HCT116 (cell line): ENCODE measurements at regions not wholly inside any gene's neighbourhood (a gene's known extent, or its start where the extent isn't known, plus 50 kb on each side); places are given as distances from the start of the nearest gene placed in this dataset.

Experiments
- ATAC-seq: fragments of 200-7000 bp; cut with Tn5 transposase; 2 replicates; pipeline ENCODE4 v1.9.1; 2020; ENCODE audit warnings: mild to moderate bottlenecking, moderate library complexity
- BruUV-seq: library from RNA; stranded (reverse); fragments of 400-500 nt; replicated peaks from 2 replicates; lab custom pipeline; 2021; lab: Mats Ljungman, UMichigan
- CTCF ChIA-PET: fragments of 300-600 bp; sonication (Branson Sonifier 250); formaldehyde crosslinking; loops from one replicate; lab custom pipeline; 2021; ENCODE audit warnings: antibody characterized with exemption; lab: Charles Lee
- POLR2A ChIA-PET: fragments of 300-600, 350-600 bp; sonication (Branson Sonifier 250); formaldehyde crosslinking; loops from one replicate; lab custom pipeline; 2021; ENCODE audit warnings: antibody characterized with exemption; lab: Charles Lee
- RAD21 ChIA-PET, 2 experiments: fragments of 300-600 bp; sonication (Branson Sonifier 250); formaldehyde crosslinking; loops; one replicate each; lab custom pipeline; 2023; ENCODE audit warnings: low total read pairs in 2 of 2; ENCODE audit not compliant: uncharacterized antibody in 2 of 2, unreplicated experiment in 2 of 2, low non-redundant PET in 1 of 2; lab: Charles Lee
- DNase-seq: peaks from one replicate; pipeline ENCODE4 v3.0.0-alpha.2; 2010; ENCODE audit warnings: low read depth, low spot score
- H2AFZ ChIP-seq: fragments of 200-600 bp; shearing (Covaris generic), sonication (generic); 2 replicates; pipeline ENCODE4 v1.6.1; 2017; ENCODE audit warnings: low read depth, mixed run types, mixed read lengths, antibody characterized with exemption, low read length; ENCODE audit not compliant: poor library complexity, severe bottlenecking
- H3K27ac ChIP-seq: 2 replicates; pipeline ENCODE4 v1.5.1; 2012; ENCODE audit warnings: low read depth, low read length
- H3K27me3 ChIP-seq: fragments of 200-600 bp; sonication (generic); 2 replicates; pipeline ENCODE4 v1.6.1; 2016; ENCODE audit warnings: mixed run types, low read length, mixed read lengths; ENCODE audit not compliant: insufficient read depth
- H3K36me3 ChIP-seq, 2 experiments: fragments of 200-500 bp in 1 of 2; fragments of 200-600 bp in 1 of 2; sonication (Bioruptor generic) in 1 of 2; sonication (generic) in 1 of 2; 2 replicates each; pipeline versions ENCODE4 v1.5.1 to v1.6.1; 2014 to 2016; ENCODE audit warnings: low read length in 2 of 2, inconsistent platforms in 1 of 2, mixed read lengths in 1 of 2, mixed run types in 1 of 2; ENCODE audit not compliant: insufficient read depth in 2 of 2, control insufficient read depth in 1 of 2
- H3K4me1 ChIP-seq, 2 experiments: fragments of 200-600 bp in 1 of 2; sonication (generic) in 1 of 2; 2 replicates each; pipeline versions ENCODE4 v1.5.1 to v1.6.1; 2012 to 2017; ENCODE audit warnings: low read length in 2 of 2, inconsistent platforms in 1 of 2, mild to moderate bottlenecking in 1 of 2, mixed read lengths in 1 of 2, mixed run types in 1 of 2, moderate library complexity in 1 of 2; ENCODE audit not compliant: insufficient read depth in 2 of 2, control insufficient read depth in 1 of 2
- H3K4me2 ChIP-seq: fragments of 200-600 bp; sonication (generic); 2 replicates; pipeline ENCODE4 v1.6.1; 2017; ENCODE audit warnings: mixed run types, low read length, mixed read lengths
- H3K4me3 ChIP-seq, 2 experiments: fragments of 200-600 bp in 1 of 2; sonication (generic) in 1 of 2; replicated peaks in 1 of 2; 2 replicates each; pipeline ENCODE4 v1.5.1; 2011 to 2016; ENCODE audit warnings: low read length in 2 of 2, control low read depth in 1 of 2, low read depth in 1 of 2, mild to moderate bottlenecking in 1 of 2, mixed read lengths in 1 of 2, mixed run types in 1 of 2
- H3K79me2 ChIP-seq: fragments of 200-600 bp; sonication (generic); 2 replicates; pipeline ENCODE4 v1.6.1; 2017; ENCODE audit warnings: mild to moderate bottlenecking, mixed run types, low read length, moderate library complexity, mixed read lengths; ENCODE audit not compliant: insufficient read depth
- H3K9ac ChIP-seq: fragments of 200-600 bp; sonication (generic); 2 replicates; pipeline ENCODE4 v1.6.1; 2016; ENCODE audit warnings: low read length, mixed read lengths
- H3K9me2 ChIP-seq: fragments of 200-600 bp; sonication (generic), shearing (Covaris generic); 2 replicates; pipeline ENCODE4 v1.6.1; 2017; ENCODE audit warnings: mixed run types, mild to moderate bottlenecking, moderate library complexity; ENCODE audit not compliant: insufficient read depth
- H3K9me3 ChIP-seq, 2 experiments: fragments of 200-500 bp in 1 of 2; fragments of 200-600 bp in 1 of 2; sonication (Bioruptor generic) in 1 of 2; sonication (generic) in 1 of 2; 2 replicates each; pipeline ENCODE4 v1.6.1; 2014 to 2017; ENCODE audit warnings: low read length in 2 of 2, mixed read lengths in 2 of 2, inconsistent platforms in 1 of 2, low read depth in 1 of 2, mild to moderate bottlenecking in 1 of 2, mixed run types in 1 of 2, moderate library complexity in 1 of 2; ENCODE audit not compliant: control insufficient read depth in 1 of 2, insufficient read depth in 1 of 2
- H4K20me1 ChIP-seq: fragments of 200-600 bp; sonication (generic), shearing (Covaris generic); 2 replicates; pipeline ENCODE4 v1.6.1; 2017; ENCODE audit warnings: mixed run types, mild to moderate bottlenecking, moderate library complexity; ENCODE audit not compliant: insufficient read depth
- EGR1 ChIP-seq: IDR thresholded peaks from 2 replicates; pipeline ENCODE4 v1.6.1; 2012; ENCODE audit warnings: low read depth
- EZH2 ChIP-seq: fragments of 200-600 bp; sonication (generic); IDR thresholded peaks from 2 replicates; pipeline ENCODE4 v1.6.1; 2017; ENCODE audit warnings: antibody characterized with exemption, mixed run types
- EZH2phosphoT487 ChIP-seq: fragments of 200-600 bp; IDR thresholded peaks from 2 replicates; pipeline ENCODE4 v1.6.1; 2018; ENCODE audit warnings: antibody characterized with exemption, borderline replicate concordance
- FOSL1 ChIP-seq: IDR thresholded peaks from 2 replicates; pipeline ENCODE4 v1.6.1; 2012; ENCODE audit warnings: low read depth
- POLR2A ChIP-seq: IDR thresholded peaks from 2 replicates; pipeline ENCODE4 v1.7.0; 2011; ENCODE audit warnings: borderline replicate concordance; ENCODE audit not compliant: insufficient read depth, insufficient read length; ENCODE audit errors: extremely low read depth
- POLR2AphosphoS5 ChIP-seq: IDR thresholded peaks from 2 replicates; pipeline ENCODE4 v1.6.1; 2011; ENCODE audit warnings: mild to moderate bottlenecking, low read depth, low read length, moderate library complexity
- SIN3A ChIP-seq: IDR thresholded peaks from 2 replicates; pipeline ENCODE4 v1.6.1; 2012; ENCODE audit warnings: low read depth
- SP1 ChIP-seq: IDR thresholded peaks from 2 replicates; pipeline ENCODE4 v1.6.1; 2012; ENCODE audit warnings: low read depth
- SRF ChIP-seq: IDR thresholded peaks from 2 replicates; pipeline ENCODE4 v1.6.1; 2012; ENCODE audit warnings: low read depth
- TCF7L2 ChIP-seq: IDR thresholded peaks from 2 replicates; pipeline ENCODE4 v1.7.0; 2011; ENCODE audit warnings: borderline replicate concordance, inconsistent platforms; ENCODE audit not compliant: insufficient read depth, insufficient read length; ENCODE audit errors: extremely low read depth
- intact Hi-C: fragments of 100-400 bp; cut with micrococcal nuclease; formaldehyde crosslinking; loops from 2 replicates; pipeline ENCODE4 v1.10.0; 2022
- TF ChIP-seq, protein P1 (sequence below): IDR thresholded peaks from 2 replicates; pipeline ENCODE4 v1.6.1; 2012
- TF ChIP-seq, protein P2 (sequence below), 3 experiments: fragments of 200-600 bp in 1 of 3; sonication (generic) in 1 of 3; IDR thresholded peaks in 2 of 3; conservative IDR thresholded peaks in 1 of 3; 2 replicates each; pipeline ENCODE4 v1.5.1; 2012 to 2017; ENCODE audit warnings: low read depth in 2 of 3, low read length in 2 of 3, antibody characterized with exemption in 1 of 3, borderline replicate concordance in 1 of 3, control low read depth in 1 of 3, mild to moderate bottlenecking in 1 of 3, mixed read lengths in 1 of 3, mixed run types in 1 of 3, moderate library complexity in 1 of 3; ENCODE audit not compliant: insufficient read depth in 1 of 3
- TF ChIP-seq, protein P3 (sequence below): IDR thresholded peaks from 2 replicates; pipeline ENCODE4 v1.6.1; 2011; ENCODE audit warnings: mild to moderate bottlenecking, low read length, moderate library complexity; ENCODE audit not compliant: insufficient replicate concordance; ENCODE audit errors: extremely low read depth

DNA sequence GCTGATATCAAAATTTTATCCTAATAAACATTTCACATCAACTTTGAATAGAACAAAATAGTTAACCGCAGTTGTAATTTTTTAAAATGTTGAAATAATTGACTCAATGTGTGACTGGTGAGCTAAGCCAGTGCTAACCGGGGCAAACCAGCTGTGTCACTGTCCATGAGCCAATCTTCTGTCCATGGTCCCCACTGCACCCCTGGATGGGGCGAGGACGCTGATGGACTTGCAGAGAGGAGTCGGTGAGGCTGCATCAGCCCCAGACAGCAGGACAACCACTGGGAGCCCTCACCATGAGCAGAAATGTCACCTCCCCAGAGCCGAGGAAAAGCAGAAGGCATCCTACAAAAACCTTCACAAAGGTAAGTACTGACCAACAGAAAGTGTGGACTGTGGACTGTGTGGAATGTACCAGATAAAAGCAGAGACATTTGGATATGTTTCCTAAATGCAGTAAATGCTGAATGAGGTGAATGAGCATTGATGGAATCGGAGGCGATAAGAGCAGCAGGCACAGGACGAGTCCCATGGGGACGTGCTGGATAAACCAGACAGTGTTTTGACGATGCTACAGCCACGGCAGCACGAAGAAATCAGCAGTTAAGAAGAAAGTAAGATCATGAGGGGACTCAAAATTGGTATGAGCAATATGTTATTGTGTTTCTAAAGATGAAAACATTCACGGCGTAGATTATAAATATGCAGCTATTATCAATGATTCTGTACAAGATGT lies 115.0 kb upstream of the BACE2 start:
- CTCF ChIA-PET: no interaction called here
- BruUV-seq: no TSS peak
- H3K9me2 ChIP-seq: no peaks in the 10 kb centered on the region
- TF ChIP-seq, protein P1, sequence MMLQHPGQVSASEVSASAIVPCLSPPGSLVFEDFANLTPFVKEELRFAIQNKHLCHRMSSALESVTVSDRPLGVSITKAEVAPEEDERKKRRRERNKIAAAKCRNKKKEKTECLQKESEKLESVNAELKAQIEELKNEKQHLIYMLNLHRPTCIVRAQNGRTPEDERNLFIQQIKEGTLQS: no peak
- no peak for TF ChIP-seq EZH2phosphoT487
- TF ChIP-seq SIN3A: no peak
- TF ChIP-seq, protein P2, sequence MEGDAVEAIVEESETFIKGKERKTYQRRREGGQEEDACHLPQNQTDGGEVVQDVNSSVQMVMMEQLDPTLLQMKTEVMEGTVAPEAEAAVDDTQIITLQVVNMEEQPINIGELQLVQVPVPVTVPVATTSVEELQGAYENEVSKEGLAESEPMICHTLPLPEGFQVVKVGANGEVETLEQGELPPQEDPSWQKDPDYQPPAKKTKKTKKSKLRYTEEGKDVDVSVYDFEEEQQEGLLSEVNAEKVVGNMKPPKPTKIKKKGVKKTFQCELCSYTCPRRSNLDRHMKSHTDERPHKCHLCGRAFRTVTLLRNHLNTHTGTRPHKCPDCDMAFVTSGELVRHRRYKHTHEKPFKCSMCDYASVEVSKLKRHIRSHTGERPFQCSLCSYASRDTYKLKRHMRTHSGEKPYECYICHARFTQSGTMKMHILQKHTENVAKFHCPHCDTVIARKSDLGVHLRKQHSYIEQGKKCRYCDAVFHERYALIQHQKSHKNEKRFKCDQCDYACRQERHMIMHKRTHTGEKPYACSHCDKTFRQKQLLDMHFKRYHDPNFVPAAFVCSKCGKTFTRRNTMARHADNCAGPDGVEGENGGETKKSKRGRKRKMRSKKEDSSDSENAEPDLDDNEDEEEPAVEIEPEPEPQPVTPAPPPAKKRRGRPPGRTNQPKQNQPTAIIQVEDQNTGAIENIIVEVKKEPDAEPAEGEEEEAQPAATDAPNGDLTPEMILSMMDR (IDR thresholded peaks at IDR 0.05 in 2 of 3, conservative IDR thresholded peaks at IDR 0.05 in 1 of 3; ENCODE audit: borderline replicate concordance in 1 of 3, insufficient read depth in 1 of 3, low read depth in 2 of 3, low read length in 2 of 3): no peak
- TF ChIP-seq POLR2A: no peak
- no peak for TF ChIP-seq TCF7L2
- TF ChIP-seq, protein P3, sequence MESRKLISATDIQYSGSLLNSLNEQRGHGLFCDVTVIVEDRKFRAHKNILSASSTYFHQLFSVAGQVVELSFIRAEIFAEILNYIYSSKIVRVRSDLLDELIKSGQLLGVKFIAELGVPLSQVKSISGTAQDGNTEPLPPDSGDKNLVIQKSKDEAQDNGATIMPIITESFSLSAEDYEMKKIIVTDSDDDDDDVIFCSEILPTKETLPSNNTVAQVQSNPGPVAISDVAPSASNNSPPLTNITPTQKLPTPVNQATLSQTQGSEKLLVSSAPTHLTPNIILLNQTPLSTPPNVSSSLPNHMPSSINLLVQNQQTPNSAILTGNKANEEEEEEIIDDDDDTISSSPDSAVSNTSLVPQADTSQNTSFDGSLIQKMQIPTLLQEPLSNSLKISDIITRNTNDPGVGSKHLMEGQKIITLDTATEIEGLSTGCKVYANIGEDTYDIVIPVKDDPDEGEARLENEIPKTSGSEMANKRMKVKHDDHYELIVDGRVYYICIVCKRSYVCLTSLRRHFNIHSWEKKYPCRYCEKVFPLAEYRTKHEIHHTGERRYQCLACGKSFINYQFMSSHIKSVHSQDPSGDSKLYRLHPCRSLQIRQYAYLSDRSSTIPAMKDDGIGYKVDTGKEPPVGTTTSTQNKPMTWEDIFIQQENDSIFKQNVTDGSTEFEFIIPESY: no peak
- no peak for TF ChIP-seq FOSL1
- TF ChIP-seq EZH2: no peak
- no peak for TF ChIP-seq EGR1
- TF ChIP-seq POLR2AphosphoS5: no peak
- TF ChIP-seq SRF: no peak
- TF ChIP-seq SP1: no peak
- TF ChIP-seq, all 23 proteins: peak for 0
- Histone ChIP-seq H3K79me2 (no peaks in the 10 kb centered on the region), H3K9me3 (no peaks in the 10 kb centered on the region), H3K4me1 (no peaks in the 10 kb centered on the region), H3K27me3 (no peaks in the 10 kb centered on the region), H3K4me2 (no peak overlapping the region), H3K4me3 (no peak overlapping the region), H3K27ac (no peak overlapping the region), H2AFZ (no peak overlapping the region), H4K20me1 (no peaks in the 10 kb centered on the region), H3K9ac (no peak overlapping the region), H3K36me3 (no peaks in the 10 kb centered on the region)
- ATAC-seq (no peak), DNase-seq (no peak)
- POLR2A ChIA-PET: no interaction called here
- intact Hi-C loops: no loop called here
- RAD21 ChIA-PET: no interaction called here
